Natural killer cell (primary cell): ENCODE measurements at regions not wholly inside any gene's neighbourhood (a gene's known extent, or its start where the extent isn't known, plus 50 kb on each side); places are given as distances from the start of the nearest gene placed in this dataset.

Experiments
- ATAC-seq, 3 donors: fragments of 150-1000 bp in 2 of 3; fragments of 200-7000 bp in 1 of 3; cut with Tn5 transposase; 1 replicate in 1 of 3; 2 replicates in 2 of 3; pipeline ENCODE4 v1.10.0; 2021; ENCODE audit warnings: mild to moderate bottlenecking in 2 of 3, moderate library complexity in 2 of 3
- DNase-seq, 2 donors: peaks; one replicate each; pipeline versions ENCODE4 v3.0.0 to v3.0.0-alpha.2; 2013 to 2021; ENCODE audit warnings: mixed read lengths in 1 of 2
- H3K27ac ChIP-seq: one replicate; pipeline ENCODE4 v1.5.1; 2013; ENCODE audit warnings: mild to moderate bottlenecking, low read length
- H3K27me3 ChIP-seq: one replicate; pipeline ENCODE4 v1.6.1; 2013; ENCODE audit warnings: low read length; ENCODE audit not compliant: control insufficient read depth, insufficient read depth
- H3K36me3 ChIP-seq: one replicate; pipeline ENCODE4 v1.6.1; 2013; ENCODE audit warnings: low read length; ENCODE audit not compliant: control insufficient read depth, insufficient read depth
- H3K4me1 ChIP-seq: one replicate; pipeline ENCODE4 v1.6.1; 2013; ENCODE audit warnings: low read length; ENCODE audit not compliant: control insufficient read depth, insufficient read depth
- H3K4me3 ChIP-seq: one replicate; pipeline ENCODE4 v1.5.1; 2013; ENCODE audit warnings: low read length
- H3K9me3 ChIP-seq: one replicate; pipeline ENCODE4 v1.6.1; 2013; ENCODE audit warnings: low read length; ENCODE audit not compliant: control insufficient read depth, insufficient read depth
- H3K27ac Mint-ChIP-seq, 2 donors: one replicate each; pipeline ENCODE4 v1.8.0; 2022; ENCODE audit warnings: mild to moderate bottlenecking in 2 of 2, mixed read lengths in 2 of 2, moderate library complexity in 1 of 2
- H3K27me3 Mint-ChIP-seq, 2 donors: one replicate each; pipeline ENCODE4 v1.8.0; 2022; ENCODE audit warnings: low read depth in 2 of 2, mixed read lengths in 2 of 2
- H3K36me3 Mint-ChIP-seq: one replicate; pipeline ENCODE4 v1.8.0; 2022; ENCODE audit warnings: mixed read lengths
- H3K4me1 Mint-ChIP-seq, 2 donors: one replicate each; pipeline ENCODE4 v1.8.0; 2022; ENCODE audit warnings: mixed read lengths in 2 of 2
- H3K4me3 Mint-ChIP-seq: one replicate; pipeline ENCODE4 v1.8.0; 2022; ENCODE audit warnings: mild to moderate bottlenecking, moderate library complexity, mixed read lengths
- H3K9me3 Mint-ChIP-seq, 2 donors: one replicate each; pipeline ENCODE4 v1.8.0; 2022; ENCODE audit warnings: mixed read lengths in 2 of 2
- WGBS: methylation state at CpG from one replicate; pipeline ENCODE4 v1.1.7; 2013; ENCODE audit warnings: missing lambda C conversion rate; ENCODE audit not compliant: insufficient coverage; 5-methylcytosine and 5-hydroxymethylcytosine counted together
- intact Hi-C: fragments of 100-400 bp; cut with micrococcal nuclease; formaldehyde crosslinking; loops from one replicate; pipeline ENCODE4 v1.14.2; 2022
- TF ChIP-seq, protein P1 (sequence below): fragments of 200-600 bp; IDR thresholded peaks from one replicate; pipeline ENCODE4 v1.8.0; 2022; ENCODE audit warnings: antibody characterized with exemption

DNA sequence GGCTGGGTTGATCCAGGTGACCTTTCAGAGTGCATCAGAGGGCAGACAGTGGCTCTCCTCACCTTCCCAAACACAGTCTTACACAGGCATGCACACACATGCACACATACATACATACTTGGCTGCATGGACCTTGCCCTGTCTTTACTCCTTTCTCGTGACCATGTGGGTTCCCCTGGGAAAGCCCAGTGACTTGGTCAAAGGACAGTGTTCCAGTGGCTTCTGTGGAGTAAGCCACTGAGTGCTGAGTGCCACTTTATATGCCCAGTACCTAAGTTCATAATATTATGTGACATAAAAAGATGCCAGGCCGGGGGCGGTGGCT, 249.4 kb downstream of the MYCN start:
- 77% methylated on average over 3 of the region's 3 CpGs for WGBS
- H3K36me3 Mint-ChIP-seq, result no peaks in the 10 kb centered on the region
- no peaks in the 10 kb centered on the region for H3K4me1 ChIP-seq

DNA sequence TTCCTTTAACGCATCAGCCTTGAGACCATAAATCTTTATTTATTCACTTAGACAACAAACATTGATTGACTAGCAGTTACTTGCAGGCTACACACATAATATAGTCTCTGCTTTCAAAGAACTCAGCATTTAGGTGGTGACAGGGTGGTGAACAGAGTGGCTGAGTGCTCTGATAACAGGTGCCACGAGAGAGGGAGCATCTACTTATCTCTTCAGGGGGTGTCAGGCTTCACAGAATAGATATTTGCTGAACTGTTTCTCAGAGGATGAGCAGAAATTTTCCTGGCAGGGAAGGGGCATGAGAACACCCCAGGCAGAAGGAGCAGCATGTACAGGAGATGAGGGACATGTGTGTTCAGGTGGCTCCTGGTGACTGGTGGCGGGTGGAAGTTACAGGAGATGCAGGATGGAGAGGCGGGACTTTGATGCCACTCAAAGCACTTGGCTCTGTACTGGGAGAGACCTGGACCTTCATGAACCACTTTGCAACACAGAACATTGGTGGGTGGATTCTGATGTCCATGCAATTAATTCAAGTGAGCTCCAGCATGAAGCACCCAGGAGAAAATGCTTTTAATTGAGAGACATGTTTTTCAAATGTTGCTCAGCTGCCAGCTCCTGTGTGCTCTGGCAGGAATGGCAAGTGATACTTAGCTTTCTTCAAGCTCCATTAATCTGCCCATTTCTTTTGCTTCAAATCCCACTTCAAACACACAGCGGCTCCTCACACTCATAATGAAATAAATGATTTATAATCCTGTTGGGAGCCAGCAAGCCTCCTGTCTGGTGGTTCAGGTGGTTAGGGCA, 248.9 kb downstream of the MYCN start:
- Mint-ChIP-seq H3K9me3 (no peaks in the 10 kb centered on the region), H3K36me3 (no peaks in the 10 kb centered on the region), H3K27me3 (no peaks in the 10 kb centered on the region), H3K27ac (no peak overlapping the region), H3K4me1 (no peaks in the 10 kb centered on the region), H3K4me3 (no peak overlapping the region)
- Histone ChIP-seq H3K27ac (no peak overlapping the region), H3K36me3 (no peaks in the 10 kb centered on the region), H3K9me3 (no peaks in the 10 kb centered on the region), H3K4me1 (no peaks in the 10 kb centered on the region), H3K4me3 (no peak overlapping the region), H3K27me3 (no peaks in the 10 kb centered on the region)
- WGBS, result 81% methylated on average over 4 of the region's 5 CpGs
- DNase-seq (no peak), ATAC-seq (no peak)
- intact Hi-C loops, result no loop called here
- TF ChIP-seq, protein P1, sequence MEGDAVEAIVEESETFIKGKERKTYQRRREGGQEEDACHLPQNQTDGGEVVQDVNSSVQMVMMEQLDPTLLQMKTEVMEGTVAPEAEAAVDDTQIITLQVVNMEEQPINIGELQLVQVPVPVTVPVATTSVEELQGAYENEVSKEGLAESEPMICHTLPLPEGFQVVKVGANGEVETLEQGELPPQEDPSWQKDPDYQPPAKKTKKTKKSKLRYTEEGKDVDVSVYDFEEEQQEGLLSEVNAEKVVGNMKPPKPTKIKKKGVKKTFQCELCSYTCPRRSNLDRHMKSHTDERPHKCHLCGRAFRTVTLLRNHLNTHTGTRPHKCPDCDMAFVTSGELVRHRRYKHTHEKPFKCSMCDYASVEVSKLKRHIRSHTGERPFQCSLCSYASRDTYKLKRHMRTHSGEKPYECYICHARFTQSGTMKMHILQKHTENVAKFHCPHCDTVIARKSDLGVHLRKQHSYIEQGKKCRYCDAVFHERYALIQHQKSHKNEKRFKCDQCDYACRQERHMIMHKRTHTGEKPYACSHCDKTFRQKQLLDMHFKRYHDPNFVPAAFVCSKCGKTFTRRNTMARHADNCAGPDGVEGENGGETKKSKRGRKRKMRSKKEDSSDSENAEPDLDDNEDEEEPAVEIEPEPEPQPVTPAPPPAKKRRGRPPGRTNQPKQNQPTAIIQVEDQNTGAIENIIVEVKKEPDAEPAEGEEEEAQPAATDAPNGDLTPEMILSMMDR, result no peak

More for the DNA sequence above, 249.4 kb downstream of the MYCN start:
- H3K4me3 ChIP-seq, result no peak overlapping the region
- H3K4me3 Mint-ChIP-seq, result no peak overlapping the region
- H3K9me3 Mint-ChIP-seq, result no peaks in the 10 kb centered on the region
- no peaks in the 10 kb centered on the region for H3K27me3 Mint-ChIP-seq
- H3K27me3 ChIP-seq, result no peaks in the 10 kb centered on the region
- H3K27ac ChIP-seq, result no peak overlapping the region
- ATAC-seq (no peak), DNase-seq (no peak)
- no peak overlapping the region for H3K27ac Mint-ChIP-seq
- TF ChIP-seq, protein P1, result no peak
- no peaks in the 10 kb centered on the region for H3K4me1 Mint-ChIP-seq
- H3K9me3 ChIP-seq, result no peaks in the 10 kb centered on the region
- no peaks in the 10 kb centered on the region for H3K36me3 ChIP-seq
- intact Hi-C loops, result no loop called here

DNA sequence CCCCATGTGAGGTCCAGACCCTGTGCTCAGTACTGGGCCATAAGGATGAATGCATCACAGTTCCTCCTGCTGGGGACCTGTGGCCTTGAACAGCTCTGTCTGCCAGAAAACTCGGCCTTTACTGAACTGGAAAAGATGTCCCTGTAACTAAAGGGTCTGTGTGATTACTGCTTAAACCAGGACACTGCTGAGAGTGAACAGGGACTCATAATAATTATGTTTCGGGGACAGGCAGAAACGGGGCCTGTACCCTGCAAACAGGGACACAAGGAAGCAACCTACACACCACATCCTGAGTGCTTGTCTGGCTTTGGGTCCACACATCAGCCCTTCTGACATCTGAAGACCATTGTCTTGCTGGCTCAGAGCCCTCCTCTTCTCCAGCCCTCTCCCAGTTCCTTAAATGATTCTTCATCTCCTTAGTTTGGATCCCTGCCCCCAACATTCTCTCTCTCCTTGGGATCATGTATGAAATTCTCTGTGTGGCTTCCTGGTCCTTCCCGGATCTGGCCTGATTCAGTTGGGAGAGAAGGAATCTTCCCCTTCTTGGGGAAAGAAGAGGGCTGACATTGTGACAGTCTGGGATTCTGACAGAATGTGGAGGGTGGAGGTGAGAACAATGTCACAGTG, 248.0 kb downstream of the MYCN start:
- TF ChIP-seq, protein P1, result no peak
- H3K36me3 Mint-ChIP-seq, result no peaks in the 10 kb centered on the region
- H3K27ac Mint-ChIP-seq, result no peak overlapping the region
- H3K4me1 Mint-ChIP-seq, result no peaks in the 10 kb centered on the region
- no peaks in the 10 kb centered on the region for H3K4me1 ChIP-seq
- intact Hi-C loops, result no loop called here
- no peak overlapping the region for H3K4me3 ChIP-seq
- H3K4me3 Mint-ChIP-seq, result no peak overlapping the region
- H3K27ac ChIP-seq, result no peak overlapping the region
- 74% methylated on average over 4 of the region's 4 CpGs for WGBS
- no peaks in the 10 kb centered on the region for H3K9me3 Mint-ChIP-seq
- DNase-seq, result no peak
- no peak for ATAC-seq
- no peaks in the 10 kb centered on the region for H3K27me3 Mint-ChIP-seq
- H3K36me3 ChIP-seq, result no peaks in the 10 kb centered on the region
- no peaks in the 10 kb centered on the region for H3K9me3 ChIP-seq
- no peaks in the 10 kb centered on the region for H3K27me3 ChIP-seq

DNA sequence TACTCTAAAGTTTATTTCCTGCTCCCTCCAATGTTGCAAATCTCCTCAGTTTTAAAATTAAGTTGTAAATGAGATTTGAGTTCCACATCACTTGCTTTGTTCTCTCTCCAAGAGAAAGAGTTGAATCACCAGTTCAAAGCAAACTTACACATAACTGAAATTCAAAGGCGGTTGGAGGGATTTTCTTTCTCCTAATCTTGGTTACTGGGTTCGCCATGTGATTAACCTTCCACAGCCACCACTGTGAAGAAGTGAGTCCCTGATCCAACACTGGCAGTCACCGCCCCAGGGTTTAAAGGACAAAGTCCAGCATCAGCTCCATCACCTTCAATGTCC, 247.1 kb downstream of the MYCN start:
- Mint-ChIP-seq H3K9me3 (no peaks in the 10 kb centered on the region), H3K36me3 (no peaks in the 10 kb centered on the region), H3K4me3 (no peak overlapping the region), H3K27ac (no peak overlapping the region), H3K27me3 (no peaks in the 10 kb centered on the region), H3K4me1 (no peaks in the 10 kb centered on the region)
- 75% methylated on average over 3 of the region's 3 CpGs for WGBS
- Histone ChIP-seq H3K4me3 (no peak overlapping the region), H3K9me3 (no peaks in the 10 kb centered on the region), H3K36me3 (no peaks in the 10 kb centered on the region), H3K4me1 (no peaks in the 10 kb centered on the region), H3K27me3 (no peaks in the 10 kb centered on the region), H3K27ac (no peak overlapping the region)
- ATAC-seq (no peak), DNase-seq (no peak)
- TF ChIP-seq, protein P1, result no peak
- intact Hi-C loops, result no loop called here
